ENCODE measurements at regions not wholly inside any gene's neighbourhood (a gene's known extent, or its start where the extent isn't known, plus 50 kb on each side); places are given as distances from the start of the nearest gene placed in this dataset.

DNA sequence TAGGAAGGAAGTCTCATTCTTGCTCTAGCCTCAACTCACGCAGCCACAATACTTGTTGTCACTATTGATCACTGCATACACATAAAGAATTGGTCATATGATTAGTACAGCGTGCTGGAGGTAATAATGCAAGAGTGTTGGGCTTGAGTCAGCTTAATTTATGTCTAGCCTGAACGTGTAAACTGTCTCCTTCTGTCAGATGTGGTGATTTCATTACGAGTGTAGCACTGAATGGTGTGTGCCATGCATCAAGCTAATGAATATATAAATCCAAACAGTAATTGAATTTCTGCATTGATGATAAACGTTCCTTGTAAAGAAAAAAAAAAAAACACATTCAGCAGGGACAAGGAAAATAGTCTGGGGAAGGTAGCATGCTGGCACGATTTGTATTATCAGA lies 396.2 kb upstream of the RAG2 start:
- no peak for TF ChIP-seq CTCF (IDR thresholded peaks at IDR 0.05; ENCODE audit: low read depth, low read length)
- no peak for DNase-seq

DNA sequence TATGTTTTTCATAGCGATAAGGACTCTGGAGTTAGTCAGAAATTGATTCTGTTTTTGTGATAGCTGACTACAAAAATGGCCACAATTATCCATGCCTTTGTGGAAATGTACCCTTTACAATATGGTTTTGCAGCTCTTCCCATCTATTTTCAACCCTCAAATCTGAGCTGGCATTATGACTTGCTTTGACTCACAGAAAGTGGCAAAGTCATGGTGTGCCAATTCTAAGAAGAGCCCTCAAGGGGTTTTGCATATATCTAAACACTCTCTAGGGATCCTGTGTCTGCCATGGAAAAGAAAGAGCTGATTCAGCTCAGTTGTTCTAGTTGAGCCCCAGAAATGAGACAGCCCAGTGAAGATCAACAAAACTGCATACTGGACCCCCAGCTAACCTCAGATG lies 390.5 kb upstream of the RAG2 start:
- H3K9me3 ChIP-seq (ENCODE audit: severe bottlenecking): no peaks in the 10 kb centered on the region
- no peak overlapping the region for H3K4me3 ChIP-seq (ENCODE audit: low read depth, low read length)
- DNase-seq: no peak
- no peak overlapping the region for H3K27ac ChIP-seq
- H3K36me3 ChIP-seq: no peaks in the 10 kb centered on the region
- H3K27me3 ChIP-seq (ENCODE audit: insufficient read depth, low read depth, severe bottlenecking): no peaks in the 10 kb centered on the region
- TF ChIP-seq CTCF (IDR thresholded peaks at IDR 0.05; ENCODE audit: low read depth, low read length): no peak

More for the DNA sequence above, 396.2 kb upstream of the RAG2 start:
- no peak overlapping the region for H3K4me3 ChIP-seq (ENCODE audit: low read depth, low read length)
- H3K27ac ChIP-seq: no peak overlapping the region
- H3K9me3 ChIP-seq (ENCODE audit: severe bottlenecking): no peaks in the 10 kb centered on the region
- no peaks in the 10 kb centered on the region for H3K27me3 ChIP-seq (ENCODE audit: insufficient read depth, low read depth, severe bottlenecking)
- H3K36me3 ChIP-seq: no peaks in the 10 kb centered on the region

DNA sequence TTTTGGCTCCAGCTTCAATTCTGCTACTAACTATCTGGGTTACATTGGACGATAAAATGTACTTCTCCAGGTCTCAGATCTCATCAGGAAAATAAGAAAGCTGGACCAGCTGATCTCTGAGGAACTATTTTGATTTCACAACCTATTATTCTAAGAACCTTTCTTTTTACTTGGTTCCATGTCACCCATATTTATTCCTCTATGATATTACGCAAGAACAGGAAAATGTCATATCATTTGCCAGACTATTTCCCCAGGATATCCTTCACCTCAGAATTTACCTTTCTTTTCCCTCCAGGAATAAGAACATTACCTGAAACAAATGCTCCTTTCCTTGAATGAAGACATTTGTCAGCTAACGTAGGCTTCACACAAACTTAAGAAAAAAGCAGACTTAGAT lies 387.5 kb upstream of the RAG2 start:
- Histone ChIP-seq H3K4me3 (ENCODE audit: low read depth, low read length) (no peak overlapping the region), H3K36me3 (no peaks in the 10 kb centered on the region), H3K27ac (no peak overlapping the region), H3K27me3 (ENCODE audit: insufficient read depth, low read depth, severe bottlenecking) (no peaks in the 10 kb centered on the region), H3K9me3 (ENCODE audit: severe bottlenecking) (peaks cover 3% of the 10 kb centered on the region)
- DNase-seq: no peak
- TF ChIP-seq CTCF (IDR thresholded peaks at IDR 0.05; ENCODE audit: low read depth, low read length): no peak

DNA sequence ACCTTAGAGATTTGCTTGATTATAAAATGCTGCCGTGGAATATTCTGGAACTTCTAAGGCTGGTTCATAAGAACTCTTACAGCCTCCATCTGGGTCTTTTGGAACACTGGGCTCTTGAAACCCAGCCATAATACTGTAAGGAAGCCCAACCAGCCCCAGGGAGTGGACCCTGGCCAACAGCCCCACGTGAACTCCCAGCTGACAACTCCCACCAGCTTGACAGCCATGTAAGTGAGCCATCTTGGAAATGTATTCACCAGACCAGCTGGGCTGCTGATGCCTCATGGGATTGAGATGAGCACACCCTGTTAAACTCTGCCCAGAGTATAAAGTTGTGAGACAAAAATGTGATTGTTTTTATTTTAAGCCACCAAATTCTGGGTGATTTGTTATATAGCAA lies 378.7 kb upstream of the RAG2 start:
- no peaks in the 10 kb centered on the region for H3K27me3 ChIP-seq (ENCODE audit: insufficient read depth, low read depth, severe bottlenecking)
- H3K9me3 ChIP-seq (ENCODE audit: severe bottlenecking): peaks cover 2% of the 10 kb centered on the region
- no peak overlapping the region for H3K27ac ChIP-seq
- no peaks in the 10 kb centered on the region for H3K36me3 ChIP-seq
- DNase-seq: no peak
- TF ChIP-seq CTCF (IDR thresholded peaks at IDR 0.05; ENCODE audit: low read depth, low read length): no peak
- H3K4me3 ChIP-seq (ENCODE audit: low read depth, low read length): no peak overlapping the region

DNA sequence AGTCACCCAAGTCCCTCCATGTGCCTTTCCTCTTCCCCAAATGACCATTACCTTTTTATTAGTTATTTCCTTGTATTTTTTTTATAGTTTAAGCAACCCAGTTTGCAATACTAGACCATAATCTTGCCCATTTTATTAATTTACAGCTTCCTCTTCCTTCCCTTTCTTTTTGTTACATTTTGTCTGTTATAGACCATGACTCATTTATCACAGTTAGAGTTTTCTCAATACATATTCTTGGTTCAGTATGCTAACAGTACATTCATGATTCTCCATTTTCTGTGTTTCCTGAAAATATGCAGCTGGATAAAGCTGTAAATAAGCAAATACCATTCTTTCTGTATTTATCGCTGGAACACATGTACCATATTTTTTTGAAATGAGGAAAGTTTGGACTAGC lies 376.7 kb upstream of the RAG2 start:
- Histone ChIP-seq H3K27me3 (ENCODE audit: insufficient read depth, low read depth, severe bottlenecking) (no peaks in the 10 kb centered on the region), H3K9me3 (ENCODE audit: severe bottlenecking) (no peaks in the 10 kb centered on the region), H3K27ac (no peak overlapping the region), H3K4me3 (ENCODE audit: low read depth, low read length) (no peak overlapping the region), H3K36me3 (no peaks in the 10 kb centered on the region)
- DNase-seq: no peak
- no peak for TF ChIP-seq CTCF (IDR thresholded peaks at IDR 0.05; ENCODE audit: low read depth, low read length)

DNA sequence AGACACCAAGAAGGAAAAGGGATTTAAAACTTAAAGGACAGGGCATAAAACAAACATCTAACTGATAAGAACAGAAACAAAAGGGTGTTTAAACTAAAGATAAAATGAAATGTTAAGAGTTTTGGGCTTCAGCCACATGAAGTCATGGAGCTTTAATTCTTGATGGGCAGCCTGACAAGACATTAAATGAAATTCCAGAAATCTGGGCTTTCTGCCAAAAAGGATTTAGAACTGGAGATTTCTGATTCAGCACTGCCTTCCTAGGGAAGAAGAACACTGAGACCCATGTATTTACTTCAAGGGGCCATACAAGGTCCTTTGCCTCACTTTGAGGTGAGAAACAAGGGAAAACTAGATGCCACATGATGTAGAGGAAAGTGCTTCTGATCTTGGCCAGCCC lies 355.9 kb upstream of the RAG2 start:
- Histone ChIP-seq H3K4me3 (ENCODE audit: low read depth, low read length) (no peak overlapping the region), H3K27me3 (ENCODE audit: insufficient read depth, low read depth, severe bottlenecking) (no peaks in the 10 kb centered on the region)
- no peak for DNase-seq

More for the DNA sequence above, 355.9 kb upstream of the RAG2 start:
- Histone ChIP-seq H3K36me3 (no peaks in the 10 kb centered on the region), H3K9me3 (ENCODE audit: severe bottlenecking) (peaks cover 7% of the 10 kb centered on the region), H3K27ac (no peak overlapping the region)
- TF ChIP-seq CTCF (IDR thresholded peaks at IDR 0.05; ENCODE audit: low read depth, low read length): no peak
